GM11168 (cell line): ENCODE measurements at regions not wholly inside any gene's neighbourhood (a gene's known extent, or its start where the extent isn't known, plus 50 kb on each side); places are given as distances from the start of the nearest gene placed in this dataset.

Experiments
- in situ Hi-C: fragments of 300-500 bp; cut with MboI; formaldehyde crosslinking; loops from one replicate; pipeline ENCODE4 v1.12.0; 2022; ENCODE audit warnings: low sequenced_read_pairs; ENCODE audit not compliant: unreplicated experiment

DNA sequence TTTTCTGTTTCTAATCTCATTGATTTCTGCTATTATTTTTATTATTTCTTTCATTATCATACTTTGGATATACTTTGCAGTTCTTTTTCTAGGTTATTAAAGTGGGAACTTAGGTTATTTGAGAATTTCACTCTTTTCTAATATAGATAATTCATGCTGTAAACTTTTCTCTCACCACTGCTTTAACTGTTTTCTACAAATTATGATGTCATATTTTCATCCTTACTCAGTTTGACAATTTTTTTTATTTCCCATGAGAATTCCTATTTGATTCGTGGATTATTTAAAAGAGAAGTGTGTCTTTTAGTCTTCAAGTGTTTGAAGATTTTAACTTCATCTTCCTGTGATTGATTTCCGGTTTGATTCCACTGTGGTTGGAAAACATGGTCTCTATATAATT is 336.8 kb upstream of the SALL1 start:
- in situ Hi-C loops = no loop called here

DNA sequence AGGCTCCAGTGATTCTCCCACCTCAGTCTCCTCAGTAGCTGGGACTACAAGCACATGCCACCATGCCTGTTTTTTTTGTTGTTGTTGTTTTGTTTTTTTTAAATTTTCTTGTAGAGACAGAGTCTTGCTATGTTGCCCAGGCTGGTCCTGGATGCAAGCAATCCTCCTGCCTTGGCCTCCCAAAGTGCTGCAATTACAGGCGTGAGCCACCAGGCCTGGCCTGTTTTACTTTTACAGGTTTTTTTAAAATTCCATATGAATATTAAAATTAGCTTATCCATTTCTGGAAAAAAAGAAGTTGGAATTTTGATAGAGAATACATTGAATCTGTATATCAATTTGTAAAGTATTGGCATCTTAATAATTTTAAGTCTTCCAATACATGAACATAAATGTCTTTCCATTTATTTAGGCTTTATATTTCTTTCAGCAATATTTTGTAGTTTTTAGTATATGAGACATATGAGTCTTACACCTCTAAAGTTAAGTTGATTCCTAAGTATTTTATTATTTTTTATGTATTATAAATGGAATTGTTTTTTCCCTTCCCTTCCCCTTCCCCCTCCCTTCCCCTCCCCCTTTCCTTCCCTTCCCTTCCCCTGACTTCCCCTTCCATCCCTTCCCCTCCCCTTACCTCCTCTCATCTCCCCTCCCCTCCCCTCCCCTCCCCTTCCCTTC is 323.5 kb upstream of the SALL1 start:
- in situ Hi-C loops = no loop called here

DNA sequence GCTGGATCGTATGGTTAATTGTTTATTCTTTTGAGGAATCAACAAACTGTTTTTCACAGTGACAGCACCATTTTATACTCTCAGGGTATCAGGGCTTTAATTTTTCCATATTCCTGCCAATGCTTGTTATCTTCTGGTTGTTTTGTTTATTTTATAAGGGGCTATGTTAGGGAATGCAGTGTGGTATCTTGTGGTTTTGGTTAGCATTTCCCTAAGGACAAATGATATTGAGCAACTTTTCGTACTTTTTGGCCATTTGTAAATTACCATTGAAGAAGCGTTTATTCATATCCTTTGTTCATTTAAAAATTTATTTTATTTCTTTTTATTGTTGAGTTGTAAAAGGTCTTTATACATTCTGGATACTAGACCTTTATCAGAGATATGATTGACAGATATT is 322.0 kb upstream of the SALL1 start:
- in situ Hi-C loops = no loop called here

DNA sequence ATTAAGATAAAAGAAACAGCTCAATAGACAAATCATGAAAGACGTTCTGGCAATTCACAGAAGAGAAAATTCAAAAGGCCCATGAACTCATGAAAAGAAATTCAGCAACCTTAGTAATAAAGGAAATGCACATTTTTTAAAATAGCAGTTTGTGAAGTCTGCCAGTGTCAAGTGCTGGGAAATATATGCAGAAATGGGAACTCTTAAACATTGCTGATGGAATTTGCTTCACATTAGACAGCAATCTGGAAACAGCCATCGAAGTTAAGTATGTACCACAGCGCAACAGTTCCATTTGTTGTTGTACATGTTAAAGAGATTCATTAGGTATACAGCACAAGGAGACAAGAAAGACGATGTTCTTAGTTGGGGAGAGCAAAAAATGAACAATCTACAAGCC is 319.4 kb upstream of the SALL1 start:
- in situ Hi-C loops = no loop called here

DNA sequence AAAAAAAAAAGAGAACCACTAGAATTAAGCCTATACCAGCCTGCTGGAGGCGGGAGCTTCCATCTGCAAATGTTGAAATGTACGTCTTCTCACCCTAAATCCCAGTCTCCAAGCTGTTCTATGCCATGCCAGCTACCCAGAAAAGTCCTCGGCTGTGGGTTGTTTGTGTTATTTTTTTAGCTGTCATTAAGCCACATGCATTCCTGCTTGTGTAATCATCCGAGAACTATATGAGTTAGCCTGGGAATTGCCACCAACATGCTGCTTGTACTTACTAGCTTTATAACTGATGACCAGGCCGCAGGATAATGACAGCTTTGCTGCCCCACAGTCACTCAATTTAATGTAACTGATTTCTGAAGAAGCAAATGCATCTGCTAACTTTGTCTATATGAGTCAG is 313.9 kb upstream of the SALL1 start:
- in situ Hi-C loops = no loop called here

DNA sequence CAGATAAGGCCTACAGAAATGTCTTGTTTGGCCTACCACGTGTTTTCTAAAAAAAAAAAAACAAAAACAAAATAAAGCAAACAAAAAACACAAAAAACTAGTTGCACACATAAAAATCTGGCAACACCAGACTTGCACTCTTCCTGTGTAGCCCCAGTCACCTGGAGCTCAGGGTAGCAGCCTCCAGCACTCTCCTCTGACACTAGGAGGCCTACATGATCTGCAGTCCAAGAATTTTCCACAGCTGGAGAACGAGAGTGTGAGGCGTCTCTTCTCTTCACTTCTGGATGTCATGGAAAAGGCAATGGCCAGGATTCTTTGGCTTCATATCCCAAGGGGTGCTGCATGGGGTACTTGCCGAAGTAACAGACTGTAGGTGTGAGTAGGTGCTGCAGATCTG is 310.2 kb upstream of the SALL1 start:
- in situ Hi-C loops = no loop called here

DNA sequence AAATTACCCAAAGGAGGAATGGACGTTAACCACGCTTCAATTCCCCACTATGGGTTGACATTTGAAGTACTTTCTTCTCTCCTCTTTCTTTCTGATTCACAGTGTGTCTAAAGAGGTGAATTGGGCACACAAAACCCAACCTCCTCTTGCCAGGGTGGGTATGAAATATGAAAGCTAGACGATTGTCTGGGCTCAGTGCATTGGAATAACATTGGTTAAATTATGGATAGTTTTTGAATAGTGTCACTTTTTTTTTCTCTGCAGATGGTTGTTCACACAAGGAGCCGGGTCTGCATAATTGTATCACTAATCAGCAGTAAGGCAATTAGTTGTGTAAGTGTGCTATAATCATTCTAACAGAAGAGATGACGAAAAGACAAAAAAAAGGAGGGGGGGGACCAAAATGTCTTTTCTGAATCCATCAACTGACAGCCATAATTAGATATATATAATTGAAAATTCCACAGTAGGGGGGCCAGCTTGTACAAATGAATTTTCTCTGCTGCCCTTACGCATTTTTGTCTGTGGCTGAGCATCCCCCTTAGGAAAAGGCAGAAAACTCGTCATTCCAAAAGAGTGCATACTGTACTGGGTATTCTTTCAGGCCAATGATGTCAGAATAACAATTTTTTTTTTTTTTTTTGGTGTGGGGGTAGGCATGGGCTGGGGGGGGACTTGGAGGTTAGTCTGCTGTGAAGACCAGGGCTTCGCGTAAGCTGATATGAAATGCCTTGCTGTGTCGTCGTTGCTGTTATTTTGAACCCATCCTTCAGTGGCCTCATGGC is 307.5 kb upstream of the SALL1 start:
- in situ Hi-C loops = no loop called here

DNA sequence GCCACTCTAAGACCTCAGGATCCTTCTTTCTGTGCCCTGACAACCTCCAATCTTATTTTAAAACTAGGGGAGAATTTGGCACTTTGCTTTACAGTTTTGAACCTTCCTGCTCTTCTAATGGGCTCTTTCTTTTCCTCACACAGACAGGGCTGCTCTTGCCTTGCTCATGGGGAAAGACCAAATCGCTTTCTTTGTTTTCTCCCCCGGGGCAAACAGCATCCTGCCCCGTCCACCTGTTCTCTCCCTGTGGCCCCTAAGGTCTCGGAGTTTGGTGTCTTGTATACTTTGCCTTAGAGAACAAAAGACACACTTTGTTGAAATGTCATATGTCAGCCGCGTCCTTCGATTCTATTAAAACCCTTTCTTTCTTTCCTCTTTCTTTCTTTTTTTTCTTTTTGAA is 306.7 kb upstream of the SALL1 start:
- in situ Hi-C loops = no loop called here

DNA sequence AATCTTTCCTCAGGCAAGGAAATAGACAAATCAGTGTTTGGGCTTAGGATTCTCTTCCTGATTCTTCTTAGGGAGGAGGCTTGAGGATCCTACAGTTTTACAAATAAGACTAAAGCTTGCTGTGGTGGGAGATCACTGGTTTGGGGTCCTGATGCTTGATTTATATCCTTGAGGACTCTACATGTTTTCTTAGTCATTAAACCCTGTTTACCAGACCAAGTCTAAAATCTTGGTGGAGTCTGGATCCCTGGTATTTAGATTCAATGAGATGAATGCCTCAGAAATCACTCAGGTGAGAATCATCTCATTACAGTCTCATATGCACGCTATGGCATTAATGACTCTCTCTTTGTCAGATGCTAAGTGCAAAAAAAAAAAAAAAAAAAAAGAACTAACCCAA is 304.3 kb upstream of the SALL1 start:
- in situ Hi-C loops = no loop called here

DNA sequence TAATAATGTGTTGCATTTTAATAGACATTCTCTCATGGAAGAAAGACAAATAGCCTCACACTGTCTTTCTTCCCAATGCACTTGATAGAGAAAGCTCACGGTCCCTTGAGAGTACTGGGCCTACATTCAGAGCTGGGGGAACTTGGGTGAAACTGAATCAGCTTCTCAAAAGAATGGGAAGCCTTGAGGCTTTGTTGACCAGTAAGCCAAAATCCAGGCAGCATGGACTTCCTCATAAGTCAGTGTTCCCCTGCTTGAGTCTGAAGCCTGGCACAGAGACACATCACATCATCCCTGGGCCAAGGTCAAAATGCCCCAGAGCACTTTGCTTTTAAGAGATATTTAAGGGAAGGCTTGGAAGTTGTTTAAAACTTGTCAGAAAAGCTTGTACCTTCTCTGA is 302.2 kb upstream of the SALL1 start:
- in situ Hi-C loops = no loop called here

DNA sequence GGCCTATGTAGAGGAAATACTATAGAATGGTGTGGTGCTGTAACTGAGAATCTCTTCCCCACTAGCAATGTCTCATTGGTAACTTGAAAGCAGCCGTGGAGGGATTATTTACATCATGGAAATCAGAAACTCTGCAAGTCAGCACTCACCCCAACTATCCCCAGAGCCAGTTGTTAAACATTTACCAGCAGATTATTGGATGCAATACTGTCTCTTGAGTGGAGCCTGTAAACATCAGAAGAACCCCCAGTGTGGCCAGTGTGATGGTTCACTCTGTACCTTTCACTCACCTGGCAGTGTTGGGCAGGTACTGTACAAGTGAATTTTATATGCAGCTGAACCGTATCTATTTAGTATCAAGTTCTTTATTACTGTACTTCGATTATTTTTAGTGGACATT is 299.8 kb upstream of the SALL1 start:
- in situ Hi-C loops = no loop called here

DNA sequence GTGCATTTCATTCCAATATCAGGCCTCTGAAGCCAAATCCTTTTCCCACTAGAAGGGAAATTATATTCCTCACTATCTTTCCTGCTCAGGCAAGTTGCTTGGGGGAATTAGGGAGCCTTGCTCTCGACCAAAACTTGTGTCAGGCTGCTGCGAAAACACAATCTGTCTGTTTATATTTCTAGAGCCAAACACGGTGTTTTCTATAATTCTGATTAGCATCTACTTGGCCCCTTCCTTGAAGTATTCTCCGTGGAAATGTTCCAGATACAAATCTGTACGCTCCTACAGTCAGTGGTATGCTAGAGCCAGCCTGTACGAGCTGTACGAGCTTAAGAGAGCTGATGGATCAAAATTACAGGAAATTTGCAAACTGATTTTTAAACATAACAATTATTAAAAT is 299.3 kb upstream of the SALL1 start:
- in situ Hi-C loops = no loop called here

DNA sequence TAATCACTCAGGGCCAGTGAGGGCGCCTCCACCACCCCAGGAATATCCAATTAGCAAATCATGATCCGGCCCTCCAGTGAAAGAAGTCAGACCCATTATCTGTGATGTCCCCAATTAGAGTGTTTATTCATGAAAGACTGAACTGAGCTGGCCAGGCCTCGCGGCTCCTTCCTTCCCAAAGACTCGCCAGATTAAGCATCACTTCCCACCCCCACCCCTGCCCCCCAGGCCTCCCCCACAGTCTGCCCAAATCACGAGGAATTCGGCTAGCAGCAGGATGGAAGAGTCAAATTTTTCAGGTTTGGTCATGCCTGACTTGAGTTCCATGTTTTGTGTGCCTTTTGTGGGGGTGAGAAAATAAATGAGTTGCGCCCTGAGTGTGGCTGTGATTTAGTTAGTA is 298.4 kb upstream of the SALL1 start:
- in situ Hi-C loops = no loop called here

DNA sequence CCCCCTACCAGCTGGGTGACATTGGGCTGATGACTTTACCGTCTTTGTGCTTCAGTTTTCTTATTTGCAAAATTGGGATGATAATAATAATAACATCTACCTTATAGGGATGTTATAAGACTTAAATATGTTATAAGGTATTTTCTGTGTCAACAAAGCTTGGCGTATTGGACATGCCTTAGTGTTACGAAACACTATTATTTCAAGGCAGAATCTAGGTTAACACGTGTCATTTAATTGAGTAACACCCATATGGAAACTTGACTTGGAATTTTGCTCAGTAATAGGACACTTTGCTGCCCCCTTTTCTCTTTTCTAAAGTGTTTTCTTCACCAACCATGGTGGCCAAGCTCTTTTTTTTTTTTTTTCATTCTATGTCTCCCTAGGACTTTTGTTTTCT is 294.2 kb upstream of the SALL1 start:
- in situ Hi-C loops = no loop called here

DNA sequence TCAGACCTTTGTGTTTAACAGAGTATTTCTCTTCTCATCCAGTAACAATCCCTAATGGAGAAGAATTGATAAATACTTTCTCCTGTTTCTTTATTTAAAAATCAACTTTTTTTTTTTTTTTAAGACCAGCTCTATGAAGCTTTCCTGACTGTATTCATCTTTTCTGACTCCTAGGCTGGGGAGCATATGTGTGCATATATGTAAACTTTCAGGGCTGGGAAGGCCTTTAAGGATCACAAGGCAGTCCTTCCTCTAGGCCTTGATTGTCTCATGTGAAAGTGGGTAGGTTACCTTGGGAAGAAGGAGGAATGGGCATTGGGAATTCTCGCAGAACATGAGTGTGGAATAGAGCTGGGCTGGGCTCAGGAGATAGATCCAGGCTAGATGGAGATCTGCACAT is 292.9 kb upstream of the SALL1 start:
- in situ Hi-C loops = no loop called here

DNA sequence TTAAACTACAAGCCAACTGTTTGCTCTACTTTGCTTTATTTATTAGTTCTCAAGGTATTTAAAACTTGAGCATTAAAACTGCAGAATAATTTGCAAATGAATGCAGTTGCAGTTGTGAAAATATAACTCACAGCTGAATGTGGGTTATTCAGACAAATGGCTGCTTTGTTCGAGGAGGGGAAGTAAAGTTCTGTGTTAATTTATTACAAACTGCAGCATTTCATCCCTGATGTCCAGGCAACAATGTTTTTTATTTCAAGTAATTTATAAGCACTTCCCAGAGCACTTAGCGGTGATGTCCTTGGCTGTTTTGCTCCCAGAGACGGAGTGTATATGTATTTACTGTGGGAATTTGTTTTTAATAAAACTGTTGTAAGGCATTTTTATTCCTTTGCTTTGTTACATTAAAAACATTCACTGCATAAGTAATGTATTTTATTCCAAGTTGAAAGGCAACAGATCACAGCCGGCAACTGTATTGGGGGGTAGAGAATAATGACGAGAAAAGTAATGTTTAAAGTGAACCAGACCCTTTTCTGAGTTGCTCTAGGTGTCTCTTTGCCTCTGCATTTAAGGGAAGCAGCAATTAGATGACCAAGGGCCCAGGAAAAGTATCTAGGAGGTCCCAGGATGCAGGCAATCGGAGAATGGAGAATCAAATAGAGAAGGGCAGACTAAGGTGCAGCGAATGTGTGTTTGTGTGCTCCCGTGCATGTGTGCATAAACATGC is 291.2 kb upstream of the SALL1 start:
- in situ Hi-C loops = no loop called here

DNA sequence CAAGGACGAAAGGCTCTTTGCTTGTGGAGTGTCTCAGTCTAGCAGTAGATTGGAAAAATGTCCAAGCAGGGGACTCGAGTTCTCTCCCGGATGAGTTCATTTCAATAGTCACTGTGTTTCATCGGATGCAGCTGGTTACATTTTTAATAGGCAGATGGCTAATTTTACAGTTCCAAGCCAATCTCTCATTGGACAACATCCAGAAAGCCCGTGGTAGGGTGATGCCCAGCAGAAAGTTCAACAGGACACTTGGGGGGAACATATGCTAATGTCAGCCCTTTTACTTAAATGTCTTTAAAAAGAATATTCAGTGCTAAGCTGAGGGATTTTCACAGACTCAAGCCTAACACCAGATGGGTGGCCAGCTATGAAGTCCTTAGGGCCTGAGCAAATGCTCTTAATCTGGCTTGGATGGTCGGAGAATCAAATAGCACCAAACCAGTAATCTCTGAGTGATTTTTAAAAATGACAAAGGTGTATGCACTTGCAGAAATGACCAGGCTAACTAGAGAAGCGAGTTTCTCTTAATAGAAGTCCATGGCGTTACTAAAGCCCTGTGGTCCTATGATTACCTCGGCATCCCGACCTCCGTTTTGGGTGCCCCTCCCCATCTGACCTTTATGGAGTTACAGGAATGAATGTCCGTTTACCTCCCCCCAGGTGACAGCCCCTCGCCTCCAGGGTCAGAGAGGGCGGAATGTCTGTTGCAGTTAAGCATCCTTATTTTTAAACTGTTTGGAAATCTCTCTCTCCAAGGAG is 289.2 kb upstream of the SALL1 start:
- in situ Hi-C loops = no loop called here

DNA sequence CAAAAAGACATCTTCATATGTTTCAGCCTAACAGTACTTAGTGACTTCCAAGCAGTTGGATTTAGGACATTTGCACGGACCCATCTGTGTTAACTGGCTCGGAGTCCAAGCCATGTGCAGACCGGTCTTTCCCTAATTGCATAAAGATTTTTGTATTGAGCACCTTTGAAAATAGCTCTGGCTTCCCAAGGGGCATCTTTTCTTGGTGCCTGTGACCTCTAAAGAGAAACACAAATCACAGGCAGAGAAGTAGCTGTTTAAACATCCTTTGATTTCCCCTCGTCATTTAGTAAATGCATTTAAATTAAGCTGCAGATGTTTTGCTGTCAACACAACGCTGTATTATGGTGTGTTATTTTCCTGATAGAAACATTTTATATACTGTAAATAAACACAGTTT is 288.2 kb upstream of the SALL1 start:
- in situ Hi-C loops = no loop called here

DNA sequence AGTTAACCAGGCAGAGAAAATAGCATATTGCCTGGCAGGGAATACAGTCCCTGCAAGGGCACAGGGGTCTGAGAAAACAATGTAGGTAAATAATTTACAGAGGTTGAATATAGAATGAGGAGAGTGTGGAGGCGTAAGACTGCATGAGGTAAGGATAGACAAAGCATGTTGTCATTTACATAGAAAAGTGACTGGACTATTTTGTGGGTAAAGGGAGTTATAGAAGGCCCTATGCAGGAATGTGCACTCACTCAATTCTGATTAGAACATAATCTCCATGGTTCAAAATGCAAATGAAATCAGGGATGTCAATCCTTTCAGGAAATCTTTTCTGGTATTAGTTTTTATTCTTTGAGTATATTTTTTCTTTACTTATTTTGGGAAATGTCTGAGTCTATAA is 285.7 kb upstream of the SALL1 start:
- in situ Hi-C loops = no loop called here

DNA sequence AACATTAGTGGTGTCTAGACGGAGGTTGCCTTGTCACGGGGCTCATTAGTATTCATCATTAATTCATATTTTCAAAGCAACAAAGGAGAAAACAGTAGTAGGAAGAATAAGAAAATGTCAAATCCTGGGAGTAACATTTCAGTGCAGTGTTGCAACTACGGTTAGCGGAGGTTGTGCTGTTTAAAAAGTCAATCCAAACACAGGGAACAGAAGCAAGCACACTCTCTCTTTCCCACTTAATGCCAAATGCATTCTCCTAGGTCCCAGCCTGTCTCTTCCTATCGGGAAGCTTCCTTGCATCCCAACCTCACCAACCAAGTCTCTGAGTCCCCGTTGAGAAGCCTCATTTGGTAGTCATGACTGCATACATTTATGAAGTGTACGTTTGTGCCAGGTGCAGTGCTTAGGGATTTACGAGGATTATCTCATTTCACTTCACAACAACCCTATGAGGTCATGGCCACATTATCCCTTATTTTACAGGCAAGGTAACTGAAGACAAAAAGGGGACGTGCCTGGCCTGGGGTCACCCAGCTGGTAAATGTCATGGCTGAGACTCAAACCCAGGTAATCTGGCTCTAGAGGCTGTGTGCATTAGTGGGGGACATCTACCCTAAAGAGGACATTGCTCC is 283.6 kb upstream of the SALL1 start:
- in situ Hi-C loops = no loop called here
